Stimulated activated effector memory CD8-positive, alpha-beta T cell treated with anti-CD3 and anti-CD28 coated beads, Interleukin-12 subunit alpha, Interleukin-12 subunit beta, amount 100 ng/mL, for 72 hours (primary cell): ENCODE measurements at regions not wholly inside any gene's neighbourhood (a gene's known extent, or its start where the extent isn't known, plus 50 kb on each side); places are given as distances from the start of the nearest gene placed in this dataset.

Source experiments
- ATAC-seq: fragments of 150-1000 bp; cut with Tn5 transposase; 2 replicates; pipeline ENCODE4 v1.10.0; 2021
- DNase-seq, 2 donors: peaks; one replicate each; pipeline ENCODE4 v3.0.0; 2021 to 2022; ENCODE audit warnings: low spot score in 2 of 2
- H3K27ac Mint-ChIP-seq: one replicate; pipeline ENCODE4 v1.8.0; 2022; ENCODE audit warnings: mild to moderate bottlenecking, mixed read lengths
- H3K36me3 Mint-ChIP-seq: one replicate; pipeline ENCODE4 v1.8.0; 2022; ENCODE audit warnings: mild to moderate bottlenecking, mixed read lengths
- H3K4me1 Mint-ChIP-seq: one replicate; pipeline ENCODE4 v1.8.0; 2022; ENCODE audit warnings: mixed read lengths
- H3K4me3 Mint-ChIP-seq: one replicate; pipeline ENCODE4 v1.8.0; 2022; ENCODE audit warnings: mild to moderate bottlenecking, mixed read lengths
- H3K9me3 Mint-ChIP-seq: one replicate; pipeline ENCODE4 v1.8.0; 2022; ENCODE audit warnings: mixed read lengths

DNA sequence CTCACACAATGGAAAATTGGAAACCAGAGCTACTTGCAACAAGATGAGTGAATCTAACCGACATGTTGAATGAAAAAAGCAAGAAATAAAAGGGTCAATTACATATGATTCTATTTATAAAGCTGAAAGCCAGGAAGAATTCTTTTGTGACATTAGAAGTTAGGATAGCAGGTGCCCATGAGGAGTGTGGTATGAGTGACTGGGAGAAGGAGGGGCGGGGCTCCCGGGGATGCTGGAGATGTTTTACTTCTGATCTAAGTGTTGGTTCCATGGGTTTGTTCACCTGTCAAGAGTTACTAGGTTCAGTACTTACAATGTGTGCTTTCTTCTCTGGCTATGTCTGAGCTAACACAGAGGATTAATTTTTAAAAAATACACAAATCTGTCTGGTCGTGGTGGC, 60.8 kb downstream of the NSMCE3 start:
- no peaks in the 10 kb centered on the region for H3K9me3 Mint-ChIP-seq
- no peak overlapping the region for H3K27ac Mint-ChIP-seq
- H3K36me3 Mint-ChIP-seq, result no peaks in the 10 kb centered on the region
- H3K4me1 Mint-ChIP-seq, result no peaks in the 10 kb centered on the region
- ATAC-seq (no peak), DNase-seq (no peak)
- H3K4me3 Mint-ChIP-seq, result no peak overlapping the region

DNA sequence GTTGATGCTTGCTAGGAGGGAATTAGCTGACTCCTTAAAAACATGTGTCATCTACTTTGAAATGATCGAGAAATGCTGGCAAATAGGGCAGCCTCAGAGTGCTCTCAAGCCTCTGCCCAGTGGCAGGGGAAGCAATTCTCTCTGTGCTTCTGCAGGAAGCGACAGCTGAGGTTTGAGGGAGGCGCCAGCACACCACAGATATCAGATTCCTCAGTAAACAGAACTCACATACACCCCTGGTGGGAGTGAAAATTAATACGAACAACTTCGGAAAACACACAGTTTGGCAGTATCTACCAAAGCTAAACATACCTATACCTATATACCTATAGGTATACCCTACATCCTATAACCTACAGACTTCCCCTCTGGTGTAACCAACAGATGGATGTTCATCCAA, 61.3 kb downstream of the NSMCE3 start:
- no peaks in the 10 kb centered on the region for H3K4me1 Mint-ChIP-seq
- H3K36me3 Mint-ChIP-seq, result no peaks in the 10 kb centered on the region
- no peak overlapping the region for H3K27ac Mint-ChIP-seq
- no peak overlapping the region for H3K4me3 Mint-ChIP-seq
- H3K9me3 Mint-ChIP-seq, result no peaks in the 10 kb centered on the region
- ATAC-seq (no peak), DNase-seq (no peak)

DNA sequence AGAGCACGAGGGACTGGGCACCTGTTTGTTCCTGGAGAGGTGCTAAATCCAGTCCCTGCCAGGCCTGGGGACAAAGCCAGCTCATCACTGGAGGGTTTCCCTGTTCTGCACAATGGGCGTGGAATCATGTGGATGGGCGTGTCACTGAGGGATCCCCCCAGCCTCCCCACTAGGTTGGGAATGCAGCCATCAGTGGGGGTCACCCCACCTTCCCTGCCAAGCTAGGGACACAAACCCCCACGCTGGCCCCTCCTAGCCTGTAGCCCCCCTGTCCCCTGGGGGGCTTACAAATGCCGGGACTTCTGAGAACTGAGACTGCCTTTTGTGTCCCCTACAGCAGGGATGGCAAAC, 61.9 kb downstream of the NSMCE3 start:
- Mint-ChIP-seq H3K9me3 (no peaks in the 10 kb centered on the region), H3K36me3 (no peaks in the 10 kb centered on the region), H3K4me1 (no peaks in the 10 kb centered on the region), H3K27ac (no peak overlapping the region), H3K4me3 (no peak overlapping the region)
- DNase-seq (no peak), ATAC-seq (no peak)

DNA sequence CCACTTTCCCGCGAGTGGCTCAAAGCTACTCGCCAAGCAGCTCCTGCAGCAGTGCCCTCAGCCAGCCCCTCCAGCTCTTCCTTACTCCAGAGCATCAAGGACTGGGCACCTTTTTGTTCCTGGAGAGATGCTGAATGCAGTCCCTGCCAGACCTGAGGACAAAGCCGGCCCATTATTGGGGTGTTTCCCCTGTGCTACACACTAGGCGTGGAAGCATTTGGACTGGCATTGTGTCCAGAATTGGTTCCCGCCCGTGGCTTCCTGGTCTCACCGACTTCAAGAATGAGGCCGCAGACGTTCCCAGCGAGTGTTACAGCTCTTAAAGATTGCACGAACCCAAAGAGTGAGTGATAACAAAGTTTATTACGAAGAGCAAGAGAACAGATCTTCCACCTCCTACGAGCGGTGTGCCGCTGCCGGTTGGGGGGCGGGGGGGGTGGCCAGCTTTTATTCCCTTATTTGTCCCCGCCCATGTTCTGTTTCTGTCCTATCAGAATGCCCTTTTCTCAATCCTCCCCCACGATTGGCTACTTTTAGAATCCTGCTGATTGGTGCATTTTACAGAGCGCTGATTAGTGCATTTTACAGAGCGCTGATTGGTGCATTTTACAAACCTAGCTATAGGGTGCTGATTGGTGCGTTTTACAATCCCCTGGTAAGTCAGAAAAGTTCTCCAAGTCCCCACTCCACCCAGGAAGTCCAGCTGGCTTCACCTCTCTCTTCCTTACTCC, 62.4 kb downstream of the NSMCE3 start:
- H3K27ac Mint-ChIP-seq, result no peak overlapping the region
- no peak overlapping the region for H3K4me3 Mint-ChIP-seq
- no peaks in the 10 kb centered on the region for H3K9me3 Mint-ChIP-seq
- no peaks in the 10 kb centered on the region for H3K36me3 Mint-ChIP-seq
- DNase-seq, result no peak
- ATAC-seq, result no peak
- no peaks in the 10 kb centered on the region for H3K4me1 Mint-ChIP-seq

DNA sequence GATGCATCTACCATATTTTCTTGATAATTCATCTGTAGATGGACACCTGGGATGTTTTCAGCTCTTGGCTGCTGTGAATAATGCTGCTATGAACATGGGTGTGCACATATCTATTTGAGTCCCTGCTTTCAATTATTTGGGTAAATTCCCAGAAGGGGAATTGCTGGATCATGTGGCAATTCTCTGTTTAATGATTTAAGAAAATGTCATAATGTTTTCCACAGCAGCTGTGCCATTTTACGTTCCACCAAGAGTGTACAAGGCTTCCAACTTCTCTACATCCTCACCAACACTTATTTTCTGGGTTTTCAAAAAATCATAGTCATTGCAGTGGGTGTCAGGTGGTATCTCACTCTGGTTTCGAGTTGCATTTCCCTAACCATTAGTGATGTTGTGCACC, 64.4 kb downstream of the NSMCE3 start:
- ATAC-seq, result no peak
- Mint-ChIP-seq H3K27ac (no peak overlapping the region), H3K36me3 (no peaks in the 10 kb centered on the region), H3K4me3 (no peak overlapping the region), H3K4me1 (no peaks in the 10 kb centered on the region), H3K9me3 (no peaks in the 10 kb centered on the region)
- DNase-seq, result no peak

DNA sequence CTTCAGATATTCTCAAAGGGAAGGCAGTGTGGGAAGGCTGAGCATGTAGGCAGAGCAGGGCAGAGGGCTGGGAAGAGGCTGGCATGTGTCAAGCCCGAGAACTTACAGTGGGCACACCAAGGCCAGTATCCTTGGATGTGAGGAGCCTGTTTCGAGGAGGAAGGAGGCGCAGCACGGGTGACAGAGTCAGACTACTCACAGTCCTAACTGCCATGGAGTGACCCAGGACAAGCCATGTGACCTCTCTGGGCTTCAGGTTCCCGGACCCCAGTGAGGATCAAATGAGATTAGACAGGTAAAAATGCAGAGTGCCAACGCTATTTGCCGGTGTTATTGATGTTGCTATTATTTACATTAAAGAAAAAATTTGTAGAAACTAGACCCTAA, 65.3 kb downstream of the NSMCE3 start:
- Mint-ChIP-seq H3K27ac (no peak overlapping the region), H3K4me1 (no peaks in the 10 kb centered on the region), H3K9me3 (no peaks in the 10 kb centered on the region), H3K4me3 (no peak overlapping the region), H3K36me3 (no peaks in the 10 kb centered on the region)
- DNase-seq (no peak), ATAC-seq (no peak)

DNA sequence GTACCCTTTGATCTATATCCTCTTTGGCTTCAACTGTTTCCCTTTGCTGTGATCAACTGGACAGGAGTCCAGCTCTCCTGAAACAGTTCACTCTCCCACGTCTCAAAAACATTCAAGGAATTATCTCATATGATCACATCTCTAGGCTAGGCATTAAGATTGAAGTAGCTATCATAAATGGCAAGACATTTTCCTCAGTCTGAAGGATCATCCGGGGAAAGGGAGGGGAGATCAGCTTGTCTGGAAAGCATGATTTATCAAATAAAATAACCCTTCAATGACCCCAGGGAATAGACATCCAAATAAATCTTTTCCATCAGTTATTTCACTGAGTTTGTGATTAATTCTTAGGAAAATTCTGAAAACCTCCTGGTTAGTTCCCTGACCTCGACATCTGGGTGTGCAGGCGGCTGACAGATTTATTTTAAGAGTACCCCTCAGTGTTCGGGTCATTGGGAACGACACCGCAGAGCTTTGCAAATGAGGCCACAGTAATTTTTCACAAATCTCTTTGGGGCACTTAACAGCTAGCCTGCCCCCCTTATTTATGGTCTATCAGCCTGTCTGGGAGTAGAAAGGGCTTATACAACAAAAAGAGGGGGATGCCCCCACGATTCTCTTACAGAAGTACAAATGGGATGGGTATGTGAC, 65.8 kb downstream of the NSMCE3 start:
- Mint-ChIP-seq H3K9me3 (no peaks in the 10 kb centered on the region), H3K27ac (no peak overlapping the region), H3K36me3 (no peaks in the 10 kb centered on the region), H3K4me3 (no peak overlapping the region), H3K4me1 (no peaks in the 10 kb centered on the region)
- no peak for ATAC-seq
- no peak for DNase-seq

DNA sequence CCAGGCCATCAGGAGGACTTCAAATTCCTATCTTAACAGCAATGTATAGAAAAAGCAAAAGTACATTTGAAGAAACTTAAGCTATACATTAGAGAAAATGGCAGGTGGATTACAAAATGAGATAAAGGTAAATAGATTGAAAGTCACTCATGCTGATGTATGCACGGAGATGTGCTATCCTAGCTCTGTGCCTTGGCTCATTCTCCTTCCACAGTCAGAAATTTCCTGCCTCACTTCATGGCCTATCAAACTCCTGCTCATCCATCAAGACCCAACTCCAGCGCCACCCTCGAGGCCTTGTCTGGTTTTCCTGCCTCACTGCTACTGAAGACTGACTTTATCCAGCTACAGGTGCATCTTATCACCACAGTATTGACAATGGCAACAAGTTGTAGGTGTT, 72.9 kb downstream of the NSMCE3 start:
- Mint-ChIP-seq H3K9me3 (no peaks in the 10 kb centered on the region), H3K27ac (no peak overlapping the region), H3K36me3 (no peaks in the 10 kb centered on the region)

DNA sequence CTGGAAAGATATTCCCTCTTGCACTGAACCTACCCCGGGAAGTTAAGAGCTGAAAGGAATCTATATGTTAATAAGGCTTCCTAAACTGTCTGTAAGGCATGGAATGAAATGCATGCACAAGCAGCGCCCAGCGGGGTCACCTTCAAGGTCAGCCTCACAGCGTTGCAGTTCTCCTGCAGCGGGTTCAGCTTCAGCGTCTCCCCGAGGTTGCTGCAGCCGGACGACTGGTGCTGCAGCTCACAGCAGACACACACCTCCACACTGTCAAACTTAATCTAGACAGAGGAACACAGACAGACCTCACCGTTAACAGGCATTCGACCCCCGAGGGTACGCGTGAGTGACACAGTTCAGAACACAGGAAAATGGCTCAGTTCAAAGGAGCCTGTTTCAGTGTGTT, 73.3 kb downstream of the NSMCE3 start:
- ATAC-seq (no peak), DNase-seq (no peak)
- Mint-ChIP-seq H3K4me1 (no peaks in the 10 kb centered on the region), H3K9me3 (no peaks in the 10 kb centered on the region), H3K36me3 (no peaks in the 10 kb centered on the region), H3K4me3 (no peak overlapping the region), H3K27ac (no peak overlapping the region)

More for the DNA sequence above, 72.9 kb downstream of the NSMCE3 start:
- DNase-seq (no peak), ATAC-seq (no peak)
- no peak overlapping the region for H3K4me3 Mint-ChIP-seq
- H3K4me1 Mint-ChIP-seq, result no peaks in the 10 kb centered on the region

DNA sequence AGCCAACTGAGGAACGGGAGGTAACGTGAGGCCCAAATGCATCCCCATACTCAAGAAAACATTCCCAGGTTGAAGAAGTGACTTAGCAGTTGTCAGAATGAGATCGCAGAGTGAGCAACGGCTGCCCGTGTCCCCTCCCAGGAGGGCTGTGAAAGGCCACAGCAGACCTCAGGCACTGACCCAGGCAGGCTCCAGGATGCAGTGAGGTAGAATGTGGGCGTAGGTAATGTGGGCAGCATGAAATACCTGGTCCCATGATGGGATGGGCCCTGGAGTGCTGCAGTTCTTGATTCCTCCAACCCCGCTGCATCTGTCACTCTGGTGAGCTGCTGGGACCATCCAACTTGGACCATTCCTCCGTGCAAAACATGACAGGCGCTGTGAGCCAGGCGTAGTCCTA, 74.8 kb downstream of the NSMCE3 start:
- Mint-ChIP-seq H3K9me3 (no peaks in the 10 kb centered on the region), H3K4me3 (no peak overlapping the region), H3K4me1 (no peaks in the 10 kb centered on the region), H3K27ac (no peak overlapping the region), H3K36me3 (no peaks in the 10 kb centered on the region)
- DNase-seq (no peak), ATAC-seq (no peak)

DNA sequence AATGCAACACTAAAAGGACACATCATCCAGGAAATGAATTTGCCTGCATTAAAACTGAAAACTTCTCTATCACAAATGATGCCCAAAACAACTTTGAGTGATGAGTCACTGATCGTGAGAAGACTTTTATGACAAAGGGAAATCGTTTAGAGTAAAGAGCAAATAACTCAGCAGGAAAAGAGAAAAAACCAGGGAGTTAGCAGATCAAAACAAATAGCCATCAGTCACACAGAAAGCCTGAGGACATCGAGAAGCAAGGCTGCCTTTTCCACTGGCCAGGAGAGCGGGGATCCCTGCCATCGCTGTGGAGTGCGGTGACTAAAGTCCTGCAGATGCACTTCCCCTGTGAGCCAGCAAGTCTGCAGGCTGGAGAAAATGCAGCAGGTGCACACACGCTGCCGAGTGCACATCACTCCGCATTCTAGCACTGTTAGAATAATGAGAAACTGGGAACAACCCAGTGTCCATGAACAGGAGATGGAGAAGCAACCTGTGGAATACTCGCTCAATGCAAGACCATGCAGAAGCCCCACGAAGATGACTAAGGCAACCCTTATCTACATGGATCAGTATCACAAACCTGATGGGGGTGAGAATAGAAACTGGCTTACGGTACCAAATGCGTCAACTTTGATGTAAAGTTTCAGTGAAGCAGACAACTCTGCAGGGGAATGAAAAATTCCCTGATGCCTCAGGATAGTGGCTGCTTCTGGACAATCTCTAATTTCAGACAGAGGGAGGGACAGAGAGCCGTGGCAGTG, 86.4 kb downstream of the NSMCE3 start:
- no peak overlapping the region for H3K27ac Mint-ChIP-seq

DNA sequence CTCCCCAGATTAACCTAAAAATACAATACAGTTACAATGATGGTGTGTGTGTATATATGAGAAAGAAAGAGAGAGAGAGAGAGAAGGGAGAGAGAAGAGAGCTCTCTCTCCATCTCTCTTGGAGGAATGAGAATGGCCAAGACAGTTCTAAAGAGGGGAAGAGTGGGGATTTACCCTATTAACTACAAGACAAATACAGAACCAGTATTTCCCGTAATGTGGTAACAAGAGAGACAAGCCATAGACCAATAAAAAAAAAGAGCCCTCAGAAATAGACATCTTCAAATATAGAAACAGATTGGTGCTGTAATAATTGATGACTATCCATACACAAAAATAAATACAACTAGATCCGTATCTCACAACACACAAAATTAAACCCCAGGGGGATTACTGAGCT, 87.0 kb downstream of the NSMCE3 start:
- no peak for DNase-seq
- H3K27ac Mint-ChIP-seq, result no peak overlapping the region
- H3K9me3 Mint-ChIP-seq, result no peaks in the 10 kb centered on the region
- no peak overlapping the region for H3K4me3 Mint-ChIP-seq
- no peak for ATAC-seq
- no peaks in the 10 kb centered on the region for H3K36me3 Mint-ChIP-seq
- H3K4me1 Mint-ChIP-seq, result no peaks in the 10 kb centered on the region

More for the DNA sequence above, 86.4 kb downstream of the NSMCE3 start:
- DNase-seq, result no peak
- Mint-ChIP-seq H3K4me3 (no peak overlapping the region), H3K9me3 (no peaks in the 10 kb centered on the region), H3K36me3 (no peaks in the 10 kb centered on the region), H3K4me1 (no peaks in the 10 kb centered on the region)
- peak; percentile 75 for ATAC-seq

DNA sequence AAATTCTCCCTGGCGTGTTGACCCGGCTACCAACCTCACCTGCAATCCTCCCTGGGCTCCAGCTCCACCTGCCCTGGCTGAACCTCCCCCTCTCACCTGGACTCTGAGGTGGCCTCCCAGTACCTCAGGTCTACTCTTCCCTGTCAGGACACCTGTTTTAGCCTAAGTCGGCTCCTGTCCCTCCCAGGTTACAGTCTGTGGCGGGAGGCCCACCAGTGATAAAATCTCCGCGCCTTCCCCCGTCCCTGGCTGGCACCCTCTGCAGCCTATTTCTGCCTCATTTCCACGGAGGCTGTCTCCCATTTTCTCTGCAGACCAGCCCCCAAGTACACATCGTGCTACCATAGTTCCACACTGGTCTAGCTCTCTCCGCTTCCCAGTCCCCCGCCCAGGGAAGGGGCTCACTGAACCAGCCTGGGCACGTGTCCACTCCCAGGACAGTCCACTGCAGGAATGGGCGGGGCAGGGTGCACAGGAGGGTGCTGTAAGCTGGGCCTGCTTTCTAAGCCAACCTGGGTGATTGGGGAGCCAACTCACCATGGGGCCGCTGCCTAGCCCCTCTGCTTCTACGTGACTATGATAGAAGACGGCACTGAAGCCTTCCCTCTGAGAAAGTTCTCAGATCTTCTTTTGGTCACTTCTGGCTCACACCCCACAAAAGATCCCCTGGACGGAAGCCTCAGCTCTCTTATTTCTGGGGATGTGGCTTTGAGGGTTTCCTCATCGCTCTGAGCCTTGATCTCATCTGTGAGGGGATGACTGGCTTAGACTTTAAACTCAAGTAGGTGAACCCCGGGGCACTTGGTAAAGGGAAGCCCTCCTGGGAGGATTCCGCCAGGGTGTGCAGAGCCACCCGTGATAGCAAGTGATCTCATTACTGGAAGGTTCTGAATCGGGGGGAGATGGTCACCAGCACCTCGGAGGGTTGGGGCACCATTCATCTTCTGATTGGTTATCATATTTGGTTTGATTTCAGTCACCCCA, 96.6 kb downstream of the NSMCE3 start:
- Mint-ChIP-seq H3K9me3 (no peaks in the 10 kb centered on the region), H3K36me3 (no peaks in the 10 kb centered on the region), H3K27ac (no peak overlapping the region), H3K4me1 (no peaks in the 10 kb centered on the region), H3K4me3 (no peak overlapping the region)
- DNase-seq, result no peak
- peak; percentile 21 for ATAC-seq

DNA sequence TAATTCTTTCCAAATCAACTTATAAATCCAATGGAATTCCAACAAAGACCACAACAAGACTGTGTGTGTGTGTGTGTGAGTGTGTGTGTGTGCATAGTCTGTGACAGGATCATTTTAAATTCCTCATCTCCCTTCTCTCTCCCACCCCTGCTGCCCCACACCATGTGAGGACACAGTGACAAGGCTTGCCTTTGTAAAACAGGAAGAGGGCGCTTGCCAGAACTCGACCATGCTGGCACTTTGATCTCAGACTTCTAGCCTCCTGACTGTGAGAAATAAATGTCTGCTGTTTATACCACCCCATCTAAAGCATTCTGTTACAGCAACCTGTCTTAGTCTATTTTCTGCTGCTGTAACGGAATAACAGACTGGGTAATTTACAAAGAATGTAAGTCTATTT, 99.1 kb downstream of the NSMCE3 start:
- DNase-seq, result no peak
- Mint-ChIP-seq H3K4me1 (no peaks in the 10 kb centered on the region), H3K9me3 (no peaks in the 10 kb centered on the region), H3K27ac (no peak overlapping the region), H3K4me3 (no peak overlapping the region), H3K36me3 (no peaks in the 10 kb centered on the region)
- no peak for ATAC-seq
